Stimulated activated naive CD4-positive, alpha-beta T cell (primary cell): ENCODE measurements at regions not wholly inside any gene's neighbourhood (a gene's known extent, or its start where the extent isn't known, plus 50 kb on each side); places are given as distances from the start of the nearest gene placed in this dataset.
"Not testable (repeated sequence)": the region's sequence is repeated elsewhere in the genome, so short reads cannot be mapped to it uniquely, and the experiment has no call there.

Source experiments
- DNase-seq, 6 experiments: peaks; one replicate each; lab custom pipeline; 2025; lab: John Stamatoyannopoulos, UW

GRCh38 chrX:129084291-129084690, 439.0 kb downstream of the SMARCA1 start:
- DNase-seq, result not testable (repeated sequence)

DNA sequence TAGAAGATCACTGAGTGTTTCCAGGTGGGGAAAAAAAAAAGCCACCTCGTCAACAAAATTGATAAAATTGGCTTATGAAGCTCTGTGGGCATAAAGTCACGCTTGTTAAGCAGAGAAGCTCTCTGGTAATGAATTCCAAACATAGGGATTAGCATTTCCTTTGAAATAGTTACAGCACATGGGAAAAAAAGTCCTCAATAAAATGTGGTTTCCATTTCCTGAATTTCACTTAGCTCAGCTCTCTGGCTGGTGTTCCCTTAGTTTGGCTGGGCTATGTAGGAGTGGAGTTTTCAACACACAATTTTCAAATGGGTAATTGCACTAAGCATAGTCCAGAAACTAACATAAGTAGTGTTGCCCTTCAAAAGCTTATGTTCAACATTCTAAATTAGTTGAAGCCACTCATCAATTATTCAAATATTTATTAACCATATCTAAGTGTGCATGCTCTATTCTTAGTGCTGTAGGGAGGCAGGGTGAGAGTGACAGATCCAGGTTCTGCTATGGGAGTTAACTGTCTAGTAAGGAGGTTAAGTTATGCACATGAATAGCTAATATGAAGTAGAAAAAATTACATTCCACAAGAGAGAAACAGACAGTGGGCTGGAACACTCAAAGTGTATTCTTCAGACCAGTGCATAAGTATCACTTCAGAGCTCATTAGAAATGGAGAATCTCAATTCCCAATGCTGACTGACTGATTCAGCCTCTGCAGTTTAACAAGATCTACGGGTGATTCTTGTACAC, 445.7 kb downstream of the SMARCA1 start:
- no peak for DNase-seq

GRCh38 chrX:129071390-129071789, 451.9 kb downstream of the SMARCA1 start:
- DNase-seq, result no peak

DNA sequence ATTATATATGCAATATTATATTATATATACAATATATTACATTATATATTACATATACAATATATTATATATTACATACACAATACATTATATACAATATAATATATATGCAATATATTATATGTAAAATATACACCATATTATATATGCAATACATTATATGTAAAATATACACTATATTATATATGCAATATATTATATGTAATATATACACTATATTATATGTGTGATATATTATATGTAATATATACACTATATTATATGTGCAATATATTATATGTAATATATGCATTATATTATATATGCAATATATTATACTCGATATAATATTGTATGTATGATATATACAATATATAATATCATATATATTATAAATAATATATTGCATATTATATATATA, 457.4 kb downstream of the SMARCA1 start:
- no peak for DNase-seq

DNA sequence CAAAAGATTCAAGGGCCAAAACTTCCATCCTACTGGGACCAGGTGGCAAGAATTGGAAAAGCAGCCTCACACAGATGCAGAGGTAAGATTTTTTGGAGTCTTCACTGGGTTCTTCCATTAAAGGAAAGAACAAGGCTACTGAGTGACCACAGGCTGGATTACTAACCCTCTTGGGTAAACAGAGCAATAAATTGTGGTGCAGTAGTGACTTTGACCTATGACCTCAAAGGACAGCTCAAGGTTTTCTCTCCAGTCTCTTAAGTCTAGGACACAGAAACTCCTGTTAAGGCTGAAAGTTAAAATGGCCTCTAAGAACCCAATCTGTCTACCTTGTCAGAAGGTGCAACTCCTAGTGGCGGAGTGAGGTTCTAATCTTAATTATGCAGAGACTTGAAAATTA, 464.9 kb downstream of the SMARCA1 start:
- DNase-seq, result no peak

DNA sequence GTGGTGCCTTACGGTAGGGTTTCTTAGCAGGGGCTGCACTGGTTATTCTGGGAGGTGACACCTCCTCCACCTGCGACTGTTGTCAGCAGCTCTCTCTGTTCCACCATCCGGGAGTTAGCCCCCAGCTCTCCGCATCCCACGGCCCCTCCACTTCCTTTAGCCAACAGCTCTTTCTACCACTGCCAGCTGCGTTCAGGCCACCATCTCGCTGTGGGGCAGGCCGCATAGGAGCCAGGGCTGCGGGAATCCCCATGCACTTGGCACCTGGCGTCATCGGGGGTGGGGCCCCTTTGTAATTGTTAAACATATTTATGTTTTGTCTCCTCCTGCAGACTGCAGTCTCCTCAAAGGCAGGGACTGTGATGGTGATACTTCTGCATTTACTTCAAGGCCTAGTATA, 480.2 kb downstream of the SMARCA1 start:
- no peak for DNase-seq

- no peak for DNase-seq
These were observed 482.0 kb downstream of the SMARCA1 start for GRCh38 chrX:129041319-129041718.

- no peak for DNase-seq
These were observed 483.2 kb downstream of the SMARCA1 start for GRCh38 chrX:129040124-129040523.

GRCh38 chrX:129039176-129039575, 484.1 kb downstream of the SMARCA1 start:
- DNase-seq, result no peak

GRCh38 chrX:129037389-129037788, 485.9 kb downstream of the SMARCA1 start:
- DNase-seq, result no peak

GRCh38 chrX:129035180-129035579, 488.1 kb downstream of the SMARCA1 start:
- no peak for DNase-seq

DNA sequence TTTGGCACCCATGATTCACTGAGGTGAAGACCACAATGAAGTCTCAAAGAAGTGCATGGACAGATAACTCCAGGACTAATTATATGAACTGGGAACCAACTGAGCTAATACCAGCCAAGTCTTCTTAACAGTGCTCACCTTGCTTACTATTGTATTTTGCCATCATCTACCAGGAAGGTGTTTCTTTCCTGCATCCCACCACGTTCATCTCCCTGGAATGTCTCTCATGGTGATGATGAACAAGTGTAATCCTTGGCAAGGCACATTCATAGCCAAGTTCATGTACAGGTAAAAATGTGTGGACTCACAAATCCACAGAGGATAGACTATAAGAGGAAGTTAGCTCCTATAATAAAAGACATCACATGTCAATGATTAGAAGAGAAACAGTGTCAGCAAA, 489.1 kb downstream of the SMARCA1 start:
- no peak for DNase-seq

GRCh38 chrX:129026202-129026601, 497.1 kb downstream of the SMARCA1 start:
- no peak for DNase-seq

DNA sequence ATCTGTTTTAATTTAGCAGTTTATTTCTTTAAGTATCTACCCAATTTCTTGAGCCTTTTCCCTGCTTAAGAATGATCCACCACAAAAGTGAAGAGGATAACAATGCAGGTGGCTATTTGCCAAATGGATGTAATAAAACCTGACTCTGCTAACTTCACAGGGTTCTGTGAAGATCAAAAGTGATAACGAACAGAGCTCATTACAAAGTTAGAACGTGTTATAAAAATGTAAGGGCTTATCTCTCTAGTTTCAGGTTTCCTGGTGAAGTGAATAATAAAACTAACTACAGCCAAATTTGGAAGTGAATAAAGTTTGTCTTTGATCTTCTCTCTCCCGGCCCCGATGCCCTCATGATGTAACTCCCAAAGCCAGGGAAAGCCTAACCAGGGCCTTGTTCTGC, 497.9 kb downstream of the SMARCA1 start:
- no peak for DNase-seq

- no peak for DNase-seq
These were observed 503.9 kb downstream of the SMARCA1 start for GRCh38 chrX:129019412-129019811.

DNA sequence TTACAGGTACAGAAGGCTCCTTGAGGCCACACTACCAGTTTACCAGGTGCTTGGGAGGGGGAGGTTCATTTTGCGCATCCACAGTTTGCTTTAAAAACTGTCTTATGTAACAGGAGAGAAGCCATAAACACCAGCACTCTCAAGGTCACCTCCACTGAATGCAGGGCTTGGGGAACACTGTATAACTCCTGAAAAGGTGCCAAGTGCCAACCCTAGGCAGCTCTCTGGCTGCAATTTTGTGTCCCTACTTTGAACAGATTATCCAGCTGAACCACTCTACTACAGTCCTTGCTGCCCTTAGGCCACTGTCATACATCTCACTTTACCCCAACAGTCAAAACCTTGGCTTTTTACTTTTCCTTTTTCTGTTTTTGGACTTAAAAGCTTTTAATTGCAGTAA, 507.9 kb downstream of the SMARCA1 start:
- no peak for DNase-seq

DNA sequence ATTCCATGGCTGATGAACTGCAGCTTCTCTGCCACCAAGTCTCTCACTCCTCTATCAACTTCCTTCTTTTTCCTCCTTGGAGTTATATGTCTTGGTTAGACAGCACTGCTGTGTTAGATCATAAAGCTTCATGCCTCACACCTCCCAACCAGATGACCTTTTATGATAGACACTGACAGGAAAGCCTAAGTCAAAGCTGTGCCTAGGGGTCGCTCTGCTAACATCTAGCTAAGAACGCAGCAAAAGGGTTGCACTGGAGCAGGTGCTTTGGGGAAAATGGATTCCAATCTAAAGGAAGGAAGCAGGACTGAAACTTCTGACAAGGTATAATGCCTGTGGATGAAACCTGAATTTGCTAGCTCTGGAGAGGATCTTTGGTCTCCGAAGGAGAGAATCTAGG, 509.7 kb downstream of the SMARCA1 start:
- DNase-seq, result no peak

DNA sequence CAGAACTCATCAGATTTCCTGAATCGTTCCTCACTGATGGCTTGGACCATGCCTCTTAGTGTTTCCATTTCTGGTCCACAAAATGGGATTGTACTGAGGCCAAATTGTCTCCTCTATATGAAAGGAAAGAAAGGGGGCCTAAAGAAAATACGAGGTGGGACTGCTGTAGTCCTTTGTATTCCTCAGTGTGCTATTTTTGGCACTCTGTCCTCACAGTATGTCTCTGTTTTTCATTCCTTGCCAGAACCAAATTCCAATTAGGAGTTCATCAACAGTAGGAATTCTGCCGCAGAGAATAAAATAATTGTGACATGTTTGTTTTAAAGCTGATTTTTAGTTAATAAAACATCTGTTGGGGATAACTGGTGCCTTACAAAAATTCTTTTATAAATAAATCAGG, 515.7 kb downstream of the SMARCA1 start:
- no peak for DNase-seq

- no peak for DNase-seq
These were observed 516.8 kb downstream of the SMARCA1 start for GRCh38 chrX:129006491-129006890.

GRCh38 chrX:129000797-129001196, 522.5 kb downstream of the SMARCA1 start:
- DNase-seq, result no peak

DNA sequence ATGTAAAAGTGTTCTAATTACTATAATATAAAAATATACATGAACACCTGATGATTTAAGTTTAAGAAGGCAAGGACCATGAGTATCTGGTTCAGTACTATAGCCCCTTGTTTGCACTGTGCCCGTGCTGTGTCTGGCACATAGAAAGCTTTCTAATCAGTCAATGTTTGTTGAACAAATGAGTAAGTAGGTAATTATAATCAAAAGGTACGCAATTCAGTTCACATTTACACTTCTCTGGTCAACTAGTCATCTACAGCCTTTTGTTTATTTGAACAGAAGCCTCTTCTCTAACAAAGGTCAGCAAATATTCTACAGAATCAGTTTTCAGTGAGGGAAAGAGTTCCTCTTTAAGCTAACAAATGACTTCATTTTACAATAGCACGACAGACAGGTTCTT, 523.3 kb downstream of the SMARCA1 start:
- DNase-seq, result no peak

DNA sequence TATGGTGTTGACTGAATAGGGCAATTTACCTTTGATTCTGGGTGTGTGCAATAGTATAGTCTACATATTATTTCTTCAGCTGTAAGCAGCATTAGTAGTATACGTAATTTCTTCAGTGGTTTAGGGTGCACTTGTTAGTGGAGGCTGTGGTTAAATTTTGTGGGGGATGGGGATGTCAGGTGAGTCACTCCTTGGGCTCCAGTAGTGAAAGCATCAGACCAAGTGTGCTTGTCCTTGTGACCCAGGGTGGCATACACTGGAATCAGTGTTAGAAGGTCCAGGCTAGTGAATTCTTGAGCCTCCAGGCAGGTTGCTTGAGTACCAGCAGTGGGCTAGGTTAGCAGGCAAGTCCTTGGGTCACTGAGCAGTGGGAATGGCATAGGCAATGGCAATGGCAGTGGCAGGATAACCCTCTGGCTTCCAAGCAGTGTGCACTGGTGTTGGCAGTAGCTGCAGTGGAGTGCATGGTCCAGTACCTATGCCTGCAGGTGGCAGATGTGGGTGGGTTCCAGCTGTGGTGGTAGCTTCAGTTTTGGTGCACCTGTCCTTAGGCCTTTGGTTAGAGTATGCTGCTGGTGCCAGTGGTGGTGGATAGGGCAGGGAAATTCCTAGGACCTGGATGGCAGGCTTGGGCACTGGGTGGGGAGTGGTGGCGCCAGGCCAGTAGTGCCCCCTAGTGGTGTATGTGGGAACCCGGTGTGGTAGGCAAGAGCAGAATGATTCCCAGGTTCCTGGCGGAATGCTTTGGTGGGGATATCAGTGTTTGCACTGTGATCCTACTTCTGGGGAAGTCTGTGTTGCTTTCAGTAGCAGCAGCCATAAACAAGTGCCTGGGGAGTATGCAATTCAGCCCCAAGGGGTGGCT, 531.0 kb downstream of the SMARCA1 start:
- no peak for DNase-seq

DNA sequence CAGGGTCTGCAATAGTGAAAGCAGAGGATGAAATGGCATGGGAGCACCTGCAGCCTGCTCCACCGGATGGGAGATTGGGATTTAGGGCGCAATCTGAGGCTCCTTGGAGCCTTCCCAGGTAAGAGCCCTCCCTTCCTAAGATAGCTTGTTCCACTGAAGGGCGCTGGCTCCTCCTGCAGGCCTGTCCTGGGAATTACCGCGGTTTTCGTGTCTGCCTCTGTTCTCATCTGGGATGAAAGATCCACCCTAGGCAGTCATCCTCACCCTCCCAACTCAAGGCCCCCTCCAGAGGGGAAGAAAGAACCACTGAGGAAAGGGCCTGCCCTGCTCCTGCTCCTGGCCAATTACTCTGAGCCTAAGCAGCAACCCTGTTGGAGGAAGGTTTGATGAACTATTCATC, 547.5 kb downstream of the SMARCA1 start:
- DNase-seq, result no peak
